ENCODE measurements at regions not wholly inside any gene's neighbourhood (a gene's known extent, or its start where the extent isn't known, plus 50 kb on each side); places are given as distances from the start of the nearest gene placed in this dataset.
"Not testable (repeated sequence)": the region's sequence is repeated elsewhere in the genome, so short reads cannot be mapped to it uniquely, and the experiment has no call there.

- H3K23ac ChIP-seq (ENCODE audit: low read depth, low read length); H3K27ac ChIP-seq (ENCODE audit: insufficient read depth, low read length); H3K56ac ChIP-seq (ENCODE audit: extremely low read depth, insufficient read depth, low read length); intact Hi-C loops (cut with micrococcal nuclease); H4K91ac ChIP-seq (ENCODE audit: insufficient read depth, low read depth, low read length); H3K9me3 ChIP-seq (ENCODE audit: control insufficient read depth, insufficient read depth, low read length); H4K8ac ChIP-seq (ENCODE audit: low read depth in 2 of 2, low read length in 2 of 2); H3K4me1 ChIP-seq (ENCODE audit: control insufficient read depth, insufficient read depth, low read length); H2AK9ac ChIP-seq (replicated peaks; ENCODE audit: low read depth, low read length, poor library complexity); H2AK5ac ChIP-seq (ENCODE audit: low read depth, low read length); H2BK20ac ChIP-seq (ENCODE audit: low read depth, low read length); H3K36me3 ChIP-seq (ENCODE audit: control insufficient read depth, insufficient read depth, low read length); H3K18ac ChIP-seq (ENCODE audit: low read depth, low read length); H3K4me3 ChIP-seq (ENCODE audit: insufficient read depth, low read depth, low read length); H3K27me3 ChIP-seq (ENCODE audit: control insufficient read depth, insufficient read depth, low read length); ATAC-seq (ENCODE audit: low read depth); H2BK120ac ChIP-seq (ENCODE audit: low read depth, low read length); CTCF ChIA-PET; H3K4ac ChIP-seq (ENCODE audit: low read depth, low read length); H4K20me1 ChIP-seq (ENCODE audit: insufficient read depth, low read length); H2AFZ ChIP-seq (replicated peaks; ENCODE audit: low read length, poor library complexity); H2BK15ac ChIP-seq (ENCODE audit: low read depth, low read length); H3K9me1 ChIP-seq (ENCODE audit: insufficient read depth, low read length); BruUV-seq (replicated peaks); H3K79me1 ChIP-seq (ENCODE audit: low read depth in 1 of 2, low read length in 2 of 2); H3K9ac ChIP-seq (ENCODE audit: low read depth, low read length); H3K14ac ChIP-seq (replicated peaks; ENCODE audit: low read depth, low read length); in situ Hi-C loops (cut with MboI; ENCODE audit: low sequenced_read_pairs); DNase-seq; H4K5ac ChIP-seq (ENCODE audit: low read depth, low read length); dilution Hi-C loops (cut with HindIII; ENCODE audit: low sequenced_read_pairs, unreplicated experiment); POLR2A ChIA-PET (ENCODE audit: unreplicated experiment); H3K4me2 ChIP-seq (ENCODE audit: low read depth, low read length); H2BK5ac ChIP-seq (ENCODE audit: low read depth, low read length, poor library complexity, severe bottlenecking): not testable (repeated sequence)
- WGBS, 2 experiments (ENCODE audit: extremely low coverage in 2 of 2, insufficient read length in 1 of 2), result no CpG with 5 or more reads among the region's 3 CpGs
Measured at GRCh38 chr18:15315301-15315700, 567.3 kb downstream of the ANKRD30B start.

- H2BK15ac ChIP-seq (ENCODE audit: low read depth, low read length); H3K4ac ChIP-seq (ENCODE audit: low read depth, low read length); H3K4me2 ChIP-seq (ENCODE audit: low read depth, low read length); POLR2A ChIA-PET (ENCODE audit: unreplicated experiment); H2AK9ac ChIP-seq (replicated peaks; ENCODE audit: low read depth, low read length, poor library complexity); H2AK5ac ChIP-seq (ENCODE audit: low read depth, low read length); H3K4me1 ChIP-seq (ENCODE audit: control insufficient read depth, insufficient read depth, low read length); H2AFZ ChIP-seq (replicated peaks; ENCODE audit: low read length, poor library complexity); H3K27me3 ChIP-seq (ENCODE audit: control insufficient read depth, insufficient read depth, low read length); H3K56ac ChIP-seq (ENCODE audit: extremely low read depth, insufficient read depth, low read length); H3K9me1 ChIP-seq (ENCODE audit: insufficient read depth, low read length); ATAC-seq (ENCODE audit: low read depth); H2BK5ac ChIP-seq (ENCODE audit: low read depth, low read length, poor library complexity, severe bottlenecking); H3K27ac ChIP-seq (ENCODE audit: insufficient read depth, low read length); H2BK120ac ChIP-seq (ENCODE audit: low read depth, low read length); in situ Hi-C loops (cut with MboI; ENCODE audit: low sequenced_read_pairs); H2BK20ac ChIP-seq (ENCODE audit: low read depth, low read length); H4K5ac ChIP-seq (ENCODE audit: low read depth, low read length); DNase-seq; BruUV-seq (replicated peaks); CTCF ChIA-PET; H4K8ac ChIP-seq (ENCODE audit: low read depth in 2 of 2, low read length in 2 of 2); H3K18ac ChIP-seq (ENCODE audit: low read depth, low read length); H3K79me1 ChIP-seq (ENCODE audit: low read depth in 1 of 2, low read length in 2 of 2); intact Hi-C loops (cut with micrococcal nuclease); H4K91ac ChIP-seq (ENCODE audit: insufficient read depth, low read depth, low read length); H3K36me3 ChIP-seq (ENCODE audit: control insufficient read depth, insufficient read depth, low read length); H3K14ac ChIP-seq (replicated peaks; ENCODE audit: low read depth, low read length); H3K23ac ChIP-seq (ENCODE audit: low read depth, low read length); H3K4me3 ChIP-seq (ENCODE audit: insufficient read depth, low read depth, low read length); H4K20me1 ChIP-seq (ENCODE audit: insufficient read depth, low read length); H3K9me3 ChIP-seq (ENCODE audit: control insufficient read depth, insufficient read depth, low read length); H3K9ac ChIP-seq (ENCODE audit: low read depth, low read length); dilution Hi-C loops (cut with HindIII; ENCODE audit: low sequenced_read_pairs, unreplicated experiment): not testable (repeated sequence)
Measured at GRCh38 chr18:15318655-15319054, 570.7 kb downstream of the ANKRD30B start.
